ENCODE measurements at regions not wholly inside any gene's neighbourhood (a gene's known extent, or its start where the extent isn't known, plus 50 kb on each side); places are given as distances from the start of the nearest gene placed in this dataset.

- TF ChIP-seq CTCF (IDR thresholded peaks at IDR 0.05) (no peak), POLR2A (IDR thresholded peaks at IDR 0.05) (no peak)
Measured at GRCh38 chr5:165876538-165876937, 2371.1 kb downstream of the MAT2B start.
